Naive thymus-derived CD8-positive, alpha-beta T cell (primary cell): ENCODE measurements at regions not wholly inside any gene's neighbourhood (a gene's known extent, or its start where the extent isn't known, plus 50 kb on each side); places are given as distances from the start of the nearest gene placed in this dataset.
A peak's percentile ranks its signal among the peaks of the same experiment; 100 is the strongest.

Experiments
- ATAC-seq, 2 donors: fragments of 150-1000 bp; cut with Tn5 transposase in 1 of 2; sonication (Bioruptor Pico), chemical (Tn5 transposase) in 1 of 2; 1 replicate in 1 of 2; 2 replicates in 1 of 2; pipeline ENCODE4 v1.10.0; 2021; ENCODE audit warnings: mild to moderate bottlenecking in 2 of 2, moderate library complexity in 2 of 2
- POLR2A ChIA-PET: fragments of 350-600 bp; sonication (Branson Sonifier 250); formaldehyde crosslinking; loops from one replicate; lab custom pipeline; 2021; ENCODE audit warnings: antibody characterized with exemption; lab: Charles Lee
- DNase-seq, 10 donors: peaks; one replicate each; pipeline versions ENCODE4 v3.0.0 to v3.0.0-alpha.2; 2020 to 2022
- H3K27ac Mint-ChIP-seq, 10 donors: one replicate each; pipeline ENCODE4 v1.8.0; 2020 to 2022; ENCODE audit warnings: mild to moderate bottlenecking in 10 of 10, mixed read lengths in 10 of 10, moderate library complexity in 4 of 10, inconsistent platforms in 1 of 10
- H3K27me3 Mint-ChIP-seq, 5 donors: one replicate each; pipeline ENCODE4 v1.8.0; 2021 to 2022; ENCODE audit warnings: mixed read lengths in 5 of 5
- H3K36me3 Mint-ChIP-seq, 3 donors: one replicate each; pipeline ENCODE4 v1.8.0; 2020 to 2022; ENCODE audit warnings: mixed read lengths in 3 of 3, mild to moderate bottlenecking in 2 of 3, inconsistent platforms in 1 of 3
- H3K4me1 Mint-ChIP-seq, 4 donors: one replicate each; pipeline ENCODE4 v1.8.0; 2021 to 2022; ENCODE audit warnings: mixed read lengths in 4 of 4
- H3K4me3 Mint-ChIP-seq, 10 donors: one replicate each; pipeline ENCODE4 v1.8.0; 2020 to 2022; ENCODE audit warnings: mild to moderate bottlenecking in 10 of 10, mixed read lengths in 10 of 10, moderate library complexity in 6 of 10, inconsistent platforms in 1 of 10
- H3K9me3 Mint-ChIP-seq, 9 donors: one replicate each; pipeline ENCODE4 v1.8.0; 2020 to 2022; ENCODE audit warnings: mixed read lengths in 9 of 9, mild to moderate bottlenecking in 3 of 9, inconsistent platforms in 1 of 9, moderate library complexity in 1 of 9

DNA sequence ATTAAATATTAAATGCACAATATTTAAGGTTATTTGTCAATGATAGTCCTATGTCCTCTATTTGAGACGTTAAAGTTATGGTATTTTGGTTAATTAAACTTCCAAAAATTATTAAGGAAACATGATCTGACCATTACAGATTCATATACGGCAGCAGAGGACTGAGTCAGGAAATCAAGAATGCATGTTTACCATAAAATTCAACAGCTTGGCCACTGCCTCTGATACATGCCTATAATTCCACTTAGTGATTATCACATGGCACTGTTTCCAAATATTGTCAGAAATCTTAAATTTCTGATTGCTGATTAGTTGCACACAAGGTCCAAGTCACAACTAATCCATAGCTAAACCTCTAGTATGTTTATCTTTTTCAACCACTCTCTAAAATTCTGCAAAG lies 232.2 kb upstream of the UGT8 start:
- POLR2A ChIA-PET = no interaction called here
- ATAC-seq (no peak), DNase-seq (no peak)
- Mint-ChIP-seq H3K36me3 (no peaks in the 10 kb centered on the region), H3K4me3 (no peak overlapping the region), H3K27me3 (peaks cover 0 to 8% (median 1%) of the 10 kb centered on the region in 5 donors), H3K27ac (no peak overlapping the region), H3K9me3 (no peaks in the 10 kb centered on the region), H3K4me1 (no peaks in the 10 kb centered on the region)

DNA sequence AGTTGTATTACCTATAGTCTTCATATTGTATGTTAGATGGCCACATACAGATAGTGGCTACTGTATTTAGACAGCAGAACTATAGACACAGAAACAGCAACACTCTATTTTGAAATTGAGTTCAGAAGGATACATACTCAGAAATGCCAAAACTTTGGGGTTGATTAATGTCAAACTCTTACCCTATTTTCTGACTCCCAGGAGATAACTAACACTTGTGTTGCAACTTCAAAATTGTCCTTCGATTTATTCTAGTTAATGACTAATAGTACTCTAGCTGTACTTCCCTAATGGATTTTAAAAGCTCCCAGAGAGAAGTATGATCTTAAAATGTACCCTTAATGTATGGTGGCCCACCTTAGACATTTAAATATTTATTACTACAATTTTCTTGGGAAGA lies 229.9 kb upstream of the UGT8 start:
- no peaks in the 10 kb centered on the region for H3K36me3 Mint-ChIP-seq
- no peak overlapping the region for H3K4me3 Mint-ChIP-seq
- H3K4me1 Mint-ChIP-seq = no peaks in the 10 kb centered on the region
- POLR2A ChIA-PET = no interaction called here
- H3K9me3 Mint-ChIP-seq = no peaks in the 10 kb centered on the region
- peaks cover 3 to 15% (median 8%) of the 10 kb centered on the region in 5 donors for H3K27me3 Mint-ChIP-seq
- no peak overlapping the region for H3K27ac Mint-ChIP-seq
- no peak for ATAC-seq
- no peak for DNase-seq

DNA sequence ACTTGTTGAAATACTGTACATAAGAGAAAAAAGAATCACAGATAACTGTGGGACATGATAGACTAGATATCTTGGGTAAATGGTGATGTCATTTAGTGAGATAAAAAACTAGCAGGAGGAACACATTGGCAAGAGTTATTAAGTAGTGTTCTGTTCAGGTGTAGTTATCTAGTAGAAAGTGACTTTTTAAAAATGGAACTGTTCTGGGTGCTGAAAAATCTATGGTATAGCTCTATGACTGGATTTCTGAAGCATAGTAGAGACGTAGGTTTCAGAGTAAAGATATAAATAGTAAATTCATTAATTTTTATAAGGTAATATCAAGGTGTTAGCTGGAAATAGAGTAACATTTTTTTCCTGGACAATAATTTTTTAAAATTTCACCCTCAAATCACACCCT lies 225.1 kb upstream of the UGT8 start:
- Mint-ChIP-seq H3K9me3 (no peaks in the 10 kb centered on the region), H3K4me1 (no peaks in the 10 kb centered on the region), H3K27ac (no peak overlapping the region), H3K4me3 (no peak overlapping the region), H3K27me3 (peaks cover 3 to 32% (median 8%) of the 10 kb centered on the region in 5 donors), H3K36me3 (no peaks in the 10 kb centered on the region)
- no peak for DNase-seq
- POLR2A ChIA-PET = no interaction called here
- ATAC-seq = no peak

DNA sequence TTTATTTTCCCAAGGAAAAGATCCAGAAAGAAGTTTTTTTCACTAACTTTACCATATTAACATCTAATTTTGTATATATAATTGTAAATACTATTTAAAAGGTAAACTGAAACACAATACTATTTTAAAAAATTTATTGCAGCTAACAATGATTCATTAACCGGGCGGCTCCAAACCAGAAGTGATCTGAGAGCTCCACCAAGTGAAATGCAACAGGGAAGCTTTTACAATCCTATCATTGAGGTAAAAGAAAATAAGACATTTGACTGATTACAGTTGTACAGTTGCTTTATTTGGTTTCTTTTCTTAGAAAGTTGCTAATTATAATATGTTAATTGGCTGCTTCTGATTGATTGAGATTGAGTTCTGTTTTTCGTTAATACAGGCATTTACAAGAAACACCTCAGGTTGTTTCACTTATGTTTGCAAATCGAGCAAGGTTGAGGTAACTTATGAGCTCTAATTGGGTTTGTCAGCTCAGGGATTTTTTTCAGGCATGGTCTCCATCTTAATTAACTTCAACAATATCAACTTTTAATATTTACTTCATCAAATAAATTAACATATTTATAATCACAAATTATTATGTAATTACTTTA lies 220.2 kb upstream of the UGT8 start:
- no peaks in the 10 kb centered on the region for H3K36me3 Mint-ChIP-seq
- H3K4me3 Mint-ChIP-seq = no peak overlapping the region
- H3K4me1 Mint-ChIP-seq = no peaks in the 10 kb centered on the region
- H3K27ac Mint-ChIP-seq = no peak overlapping the region
- DNase-seq (no peak), ATAC-seq (no peak)
- H3K27me3 Mint-ChIP-seq = peaks cover 4 to 19% (median 6%) of the 10 kb centered on the region in 5 donors
- H3K9me3 Mint-ChIP-seq = no peaks in the 10 kb centered on the region
- POLR2A ChIA-PET = no interaction called here

DNA sequence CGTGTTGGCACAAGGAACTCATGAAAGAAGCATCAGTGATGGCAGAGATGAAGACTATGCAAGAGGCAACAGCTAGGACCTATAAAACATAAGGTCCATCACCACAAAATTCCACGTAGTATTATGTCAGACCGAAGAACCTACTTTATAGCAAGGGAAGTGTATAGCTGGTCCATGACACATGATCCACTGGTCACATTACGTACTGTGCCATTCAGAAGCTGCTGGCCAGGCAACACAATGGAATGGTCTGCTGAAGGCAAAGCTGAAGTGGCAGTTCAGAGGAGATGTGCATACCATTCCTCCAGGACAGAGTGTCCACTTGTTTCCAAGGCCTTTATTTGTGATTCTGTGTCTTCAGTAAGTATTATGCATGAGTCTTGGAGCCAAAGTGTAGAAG lies 215.5 kb upstream of the UGT8 start:
- Mint-ChIP-seq H3K27ac (no peak overlapping the region), H3K9me3 (no peaks in the 10 kb centered on the region), H3K4me3 (no peak overlapping the region), H3K27me3 (peaks cover 2 to 9% (median 3%) of the 10 kb centered on the region in 5 donors), H3K36me3 (no peaks in the 10 kb centered on the region), H3K4me1 (no peaks in the 10 kb centered on the region)
- ATAC-seq (no peak), DNase-seq (no peak)
- POLR2A ChIA-PET = no interaction called here

DNA sequence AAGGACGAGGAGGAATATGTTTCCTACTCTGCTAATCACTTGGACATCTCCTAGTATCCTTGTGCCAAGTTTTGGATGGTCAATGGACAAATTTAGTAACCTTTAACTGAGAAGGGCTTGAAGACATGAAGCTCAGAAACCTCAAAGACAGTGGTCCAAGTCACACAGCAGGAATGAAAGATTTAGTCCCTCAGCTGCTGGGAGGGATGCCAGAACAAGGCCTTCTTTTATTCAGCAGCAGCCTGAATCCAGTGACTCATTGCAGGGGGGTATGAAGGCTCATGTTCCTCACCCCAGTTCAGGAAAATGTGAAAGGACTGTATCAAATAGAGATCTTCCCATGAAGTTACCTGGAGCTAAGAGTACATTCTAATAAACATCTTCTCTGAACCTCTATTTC lies 214.9 kb upstream of the UGT8 start:
- Mint-ChIP-seq H3K4me3 (no peak overlapping the region), H3K27me3 (peaks cover 5 to 10% (median 9%) of the 10 kb centered on the region in 5 donors), H3K36me3 (no peaks in the 10 kb centered on the region), H3K4me1 (no peaks in the 10 kb centered on the region), H3K27ac (no peak overlapping the region), H3K9me3 (no peaks in the 10 kb centered on the region)
- no peak for ATAC-seq
- DNase-seq = no peak
- POLR2A ChIA-PET = no interaction called here

DNA sequence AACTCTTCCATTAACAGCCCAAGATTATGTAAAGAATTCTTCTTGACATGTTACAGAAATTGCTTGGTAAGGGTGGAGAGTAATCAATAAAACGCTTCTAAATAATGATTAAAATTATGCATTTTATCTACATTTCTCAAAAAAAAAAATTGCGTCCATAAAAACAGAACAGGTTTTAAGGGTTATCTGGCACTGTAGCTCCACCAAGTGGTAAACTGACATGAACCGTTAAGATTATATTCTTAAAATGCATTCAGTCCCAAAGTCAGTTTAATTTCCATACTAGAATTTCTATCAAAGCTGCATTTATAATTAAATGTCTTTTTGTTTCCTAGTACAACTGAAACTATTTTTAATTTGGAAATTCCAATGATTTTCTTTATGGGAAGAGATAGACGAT lies 214.0 kb upstream of the UGT8 start:
- no peak overlapping the region for H3K4me3 Mint-ChIP-seq
- no peak overlapping the region for H3K27ac Mint-ChIP-seq
- ATAC-seq = no peak
- no peaks in the 10 kb centered on the region for H3K36me3 Mint-ChIP-seq
- peak in 2 of 10 donors; percentile 10 to 12 for DNase-seq
- POLR2A ChIA-PET = no interaction called here
- no peaks in the 10 kb centered on the region for H3K9me3 Mint-ChIP-seq
- H3K4me1 Mint-ChIP-seq = no peaks in the 10 kb centered on the region
- H3K27me3 Mint-ChIP-seq = peaks cover 9 to 13% (median 11%) of the 10 kb centered on the region in 5 donors

DNA sequence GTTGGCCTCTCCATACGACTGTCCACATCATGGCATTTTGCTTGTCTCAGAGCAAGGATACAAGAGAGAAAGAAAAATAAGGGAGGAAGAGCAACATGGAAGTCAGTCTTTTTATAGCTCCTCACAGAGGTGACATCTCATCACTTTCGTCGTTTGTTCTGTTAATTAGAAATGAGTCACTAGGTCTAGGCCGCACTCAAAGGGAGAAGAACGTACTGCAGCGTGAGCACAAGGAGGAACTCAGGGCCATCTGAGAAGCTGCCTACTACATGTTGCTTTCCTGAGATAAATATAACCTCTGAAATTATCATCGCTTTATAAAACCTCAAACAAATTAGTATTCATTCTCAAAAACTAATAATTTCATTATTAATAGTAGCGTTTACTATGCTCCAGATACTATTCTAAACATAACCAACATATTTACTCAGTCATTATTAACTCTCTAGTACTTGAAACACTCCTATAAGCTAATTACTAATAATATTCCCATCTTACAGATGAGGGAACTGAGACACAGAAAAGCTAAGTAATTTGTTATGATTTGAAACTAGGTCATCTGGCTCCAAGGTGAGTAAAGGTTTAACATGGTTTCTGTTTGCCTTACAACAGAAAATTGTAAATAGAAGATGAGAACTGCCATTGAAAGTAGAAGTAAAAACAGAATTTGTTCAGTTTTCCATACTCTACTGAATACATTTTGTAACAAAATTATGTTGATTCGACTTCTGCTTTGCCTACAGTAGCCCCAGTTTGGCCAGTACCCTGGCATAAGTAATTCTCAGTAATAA lies 213.2 kb upstream of the UGT8 start:
- Mint-ChIP-seq H3K9me3 (no peaks in the 10 kb centered on the region), H3K27me3 (peaks cover 8 to 11% (median 10%) of the 10 kb centered on the region in 5 donors), H3K4me1 (no peaks in the 10 kb centered on the region), H3K36me3 (no peaks in the 10 kb centered on the region), H3K27ac (no peak overlapping the region), H3K4me3 (no peak overlapping the region)
- ATAC-seq (no peak), DNase-seq (no peak)
- POLR2A ChIA-PET = no interaction called here

DNA sequence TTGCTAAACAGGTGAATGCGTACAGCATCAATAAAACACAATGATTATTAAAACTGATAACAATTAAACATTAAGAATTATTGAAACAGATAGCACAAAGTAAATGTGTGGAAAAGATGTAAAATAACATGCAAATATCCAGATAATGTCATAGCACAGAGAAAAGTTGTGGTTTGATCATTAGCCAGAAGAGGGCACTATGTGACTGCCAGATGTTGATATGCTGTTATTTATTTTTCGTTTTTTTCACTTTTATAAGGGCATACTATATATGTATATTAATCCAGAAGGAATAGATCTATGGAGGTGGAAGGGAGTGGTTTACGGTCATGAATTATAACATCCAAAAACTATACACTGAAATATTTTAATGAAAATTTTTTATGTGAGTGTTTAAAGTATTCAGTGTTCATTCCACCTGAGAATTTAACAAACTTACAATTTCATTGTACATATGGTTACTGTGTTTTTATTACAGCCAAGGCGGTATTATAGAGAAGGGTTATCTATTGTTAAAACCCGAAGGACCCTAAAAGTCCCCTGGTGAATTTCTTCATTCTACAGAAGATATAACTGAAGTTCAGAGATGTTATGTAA lies 211.9 kb upstream of the UGT8 start:
- POLR2A ChIA-PET = no interaction called here
- no peak overlapping the region for H3K4me3 Mint-ChIP-seq
- peak in 1 of 10 donors; percentile 21 for DNase-seq
- H3K27ac Mint-ChIP-seq = no peak overlapping the region
- ATAC-seq = no peak
- no peaks in the 10 kb centered on the region for H3K36me3 Mint-ChIP-seq
- H3K9me3 Mint-ChIP-seq = no peaks in the 10 kb centered on the region
- H3K4me1 Mint-ChIP-seq = no peaks in the 10 kb centered on the region
- peaks cover 8 to 23% (median 12%) of the 10 kb centered on the region in 5 donors for H3K27me3 Mint-ChIP-seq

DNA sequence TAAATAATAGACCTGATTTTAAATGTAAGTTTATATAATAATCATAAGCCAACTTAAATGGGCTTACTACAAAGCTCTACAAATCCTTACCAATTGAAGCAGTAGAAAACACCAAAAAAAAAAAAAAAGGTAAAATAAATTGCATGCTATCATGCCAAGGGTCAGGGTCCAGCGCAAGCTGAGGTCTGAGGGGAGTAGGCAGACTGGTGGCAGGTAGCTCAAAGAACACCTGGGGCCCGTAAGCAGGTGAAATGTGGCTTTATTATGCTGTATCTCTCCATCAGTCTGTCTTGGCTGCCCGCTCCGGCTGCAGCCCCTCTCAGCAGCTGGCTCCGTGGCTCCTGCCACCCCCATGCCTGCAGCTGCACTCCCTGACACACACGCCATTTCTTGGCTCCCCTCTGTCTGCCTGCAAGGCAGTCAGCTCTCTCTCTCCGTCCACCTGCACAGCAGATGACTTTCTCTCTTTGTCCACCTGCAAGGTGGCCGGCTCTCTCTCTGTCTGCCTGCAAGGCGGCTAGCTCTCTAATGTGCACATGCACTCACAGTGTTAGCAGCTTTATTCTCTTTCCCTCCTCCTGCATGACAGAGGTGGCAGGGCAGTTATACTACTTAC lies 209.4 kb upstream of the UGT8 start:
- POLR2A ChIA-PET = no interaction called here
- H3K27ac Mint-ChIP-seq = no peak overlapping the region
- H3K36me3 Mint-ChIP-seq = no peaks in the 10 kb centered on the region
- H3K4me1 Mint-ChIP-seq = peaks cover 0 to 5% (median 0%) of the 10 kb centered on the region in 4 donors
- peaks cover 8 to 27% (median 13%) of the 10 kb centered on the region in 5 donors for H3K27me3 Mint-ChIP-seq
- H3K9me3 Mint-ChIP-seq = no peaks in the 10 kb centered on the region
- no peak for ATAC-seq
- DNase-seq = no peak
- H3K4me3 Mint-ChIP-seq = no peak overlapping the region

DNA sequence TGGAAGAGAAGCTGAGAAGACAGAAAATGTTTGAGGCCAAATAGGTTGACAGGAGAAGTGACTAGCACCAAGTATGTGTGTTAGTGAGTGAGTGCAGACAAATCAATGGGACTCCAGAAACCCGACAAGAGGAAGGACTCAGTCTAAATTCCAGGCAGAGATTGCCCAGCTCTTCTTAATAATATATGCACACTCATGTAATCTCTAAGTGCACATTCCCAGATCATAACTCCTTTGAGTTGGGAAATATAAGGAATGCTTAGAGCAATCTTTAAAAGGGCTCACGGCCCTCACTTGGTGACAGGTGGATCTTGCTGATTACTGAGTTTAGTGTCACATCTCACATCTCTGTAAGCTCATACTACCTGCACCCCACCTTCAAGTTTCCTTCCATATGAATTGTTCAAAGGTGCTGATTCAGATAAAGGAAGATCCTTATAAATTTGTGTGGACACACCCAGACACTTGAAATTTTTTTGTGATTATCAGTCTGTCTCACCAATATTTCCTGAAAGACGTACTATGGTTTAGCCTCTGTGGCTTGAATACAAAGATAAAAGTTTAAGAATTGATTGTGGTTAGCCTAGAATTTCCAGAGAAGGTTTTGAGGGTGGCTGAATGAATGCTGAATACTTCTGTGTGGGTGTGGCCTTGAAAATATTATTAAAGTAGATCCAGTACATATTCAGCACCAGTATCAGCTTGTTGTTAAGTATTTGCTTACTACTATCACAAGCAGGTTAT lies 205.1 kb upstream of the UGT8 start:
- DNase-seq (no peak), ATAC-seq (no peak)
- POLR2A ChIA-PET = no interaction called here
- Mint-ChIP-seq H3K9me3 (no peaks in the 10 kb centered on the region), H3K27me3 (peaks cover 6 to 20% (median 9%) of the 10 kb centered on the region in 5 donors), H3K27ac (no peak overlapping the region), H3K4me3 (no peak overlapping the region), H3K4me1 (peaks cover 3 to 28% (median 14%) of the 10 kb centered on the region in 4 donors), H3K36me3 (no peaks in the 10 kb centered on the region)

DNA sequence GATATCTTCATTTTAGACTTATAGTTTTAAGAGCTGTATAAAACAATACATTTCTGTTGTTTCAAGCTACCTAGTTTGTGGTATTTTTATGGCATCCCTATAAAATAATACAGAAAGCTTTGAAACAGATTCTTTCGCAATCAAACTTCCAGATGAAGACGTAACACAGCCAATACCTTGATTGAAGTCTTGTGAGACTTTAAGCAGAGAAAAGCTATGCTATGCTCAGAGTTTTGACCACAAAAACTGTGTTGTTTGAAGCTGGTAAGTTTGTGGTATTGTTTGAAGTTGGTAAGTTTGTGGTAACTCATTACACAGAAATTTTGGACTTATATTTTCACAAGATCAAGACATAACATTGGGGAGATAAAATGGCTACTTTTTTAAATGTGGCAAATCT lies 201.8 kb upstream of the UGT8 start:
- H3K4me3 Mint-ChIP-seq = no peak overlapping the region
- H3K36me3 Mint-ChIP-seq = no peaks in the 10 kb centered on the region
- POLR2A ChIA-PET = no interaction called here
- H3K27me3 Mint-ChIP-seq = peaks cover 0 to 4% (median under 1%) of the 10 kb centered on the region in 5 donors
- no peak overlapping the region for H3K27ac Mint-ChIP-seq
- DNase-seq = peak in 3 of 10 donors; percentile 12 to 44 (median 39)
- peaks cover 4 to 33% (median 15%) of the 10 kb centered on the region in 4 donors for H3K4me1 Mint-ChIP-seq
- ATAC-seq = peak; percentile 28 to 86
- no peaks in the 10 kb centered on the region for H3K9me3 Mint-ChIP-seq
